ENCODE measurements at regions not wholly inside any gene's neighbourhood (a gene's known extent, or its start where the extent isn't known, plus 50 kb on each side); places are given as distances from the start of the nearest gene placed in this dataset.

DNA sequence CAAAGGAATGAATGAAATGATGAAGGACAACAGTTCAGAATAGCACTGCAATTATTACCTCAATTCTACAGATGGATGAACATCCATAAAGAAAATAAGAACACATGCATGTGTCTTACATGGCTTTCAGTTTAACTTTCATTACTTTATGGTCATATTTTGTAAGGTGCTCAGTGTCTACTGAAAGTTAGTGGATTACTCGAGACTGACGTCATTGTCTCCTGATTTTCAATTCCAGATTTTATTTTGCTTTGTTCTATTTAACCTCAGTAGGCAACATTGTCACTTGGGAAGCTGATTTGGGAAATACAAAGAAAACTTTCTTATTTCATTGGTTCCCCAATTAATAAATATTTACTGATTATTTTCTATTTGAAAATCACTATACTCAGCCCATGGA is 363.7 kb downstream of the CHSY3 start:
- TF ChIP-seq, protein P1, sequence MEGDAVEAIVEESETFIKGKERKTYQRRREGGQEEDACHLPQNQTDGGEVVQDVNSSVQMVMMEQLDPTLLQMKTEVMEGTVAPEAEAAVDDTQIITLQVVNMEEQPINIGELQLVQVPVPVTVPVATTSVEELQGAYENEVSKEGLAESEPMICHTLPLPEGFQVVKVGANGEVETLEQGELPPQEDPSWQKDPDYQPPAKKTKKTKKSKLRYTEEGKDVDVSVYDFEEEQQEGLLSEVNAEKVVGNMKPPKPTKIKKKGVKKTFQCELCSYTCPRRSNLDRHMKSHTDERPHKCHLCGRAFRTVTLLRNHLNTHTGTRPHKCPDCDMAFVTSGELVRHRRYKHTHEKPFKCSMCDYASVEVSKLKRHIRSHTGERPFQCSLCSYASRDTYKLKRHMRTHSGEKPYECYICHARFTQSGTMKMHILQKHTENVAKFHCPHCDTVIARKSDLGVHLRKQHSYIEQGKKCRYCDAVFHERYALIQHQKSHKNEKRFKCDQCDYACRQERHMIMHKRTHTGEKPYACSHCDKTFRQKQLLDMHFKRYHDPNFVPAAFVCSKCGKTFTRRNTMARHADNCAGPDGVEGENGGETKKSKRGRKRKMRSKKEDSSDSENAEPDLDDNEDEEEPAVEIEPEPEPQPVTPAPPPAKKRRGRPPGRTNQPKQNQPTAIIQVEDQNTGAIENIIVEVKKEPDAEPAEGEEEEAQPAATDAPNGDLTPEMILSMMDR (conservative IDR thresholded peaks at IDR 0.05): no peak
- no peak for TF ChIP-seq ZFX (IDR thresholded peaks at IDR 0.05)
